ENCODE measurements at regions not wholly inside any gene's neighbourhood (a gene's known extent, or its start where the extent isn't known, plus 50 kb on each side); places are given as distances from the start of the nearest gene placed in this dataset.

DNA sequence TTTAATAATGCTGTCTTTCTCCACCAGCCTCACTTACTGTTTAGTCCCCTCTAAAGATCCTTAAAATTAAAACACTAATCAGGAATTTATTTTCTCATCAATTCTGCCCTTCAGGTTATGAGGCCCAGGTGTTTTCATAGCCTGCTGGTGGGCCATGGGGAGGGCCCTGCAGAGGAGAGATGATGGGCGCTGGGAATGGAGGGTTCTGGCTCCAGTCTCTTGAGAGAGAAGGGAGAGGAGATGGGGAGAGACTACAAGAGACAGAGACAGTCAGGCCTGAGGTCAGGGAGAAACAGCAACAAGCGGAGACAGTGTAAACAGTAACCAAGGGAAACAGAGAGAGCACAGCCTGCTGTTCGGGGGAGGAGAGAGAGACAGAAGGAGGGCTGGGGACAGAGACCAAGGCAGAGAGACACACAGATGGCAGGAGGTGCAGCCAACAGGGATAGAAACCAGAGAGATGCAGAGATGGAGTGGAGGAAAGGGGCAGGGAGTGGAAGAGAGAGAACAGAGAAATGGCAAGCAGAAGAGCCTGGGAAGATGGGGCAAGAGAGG, 187.3 kb upstream of the SYT13 start:
- no peak for TF ChIP-seq POLR2A (IDR thresholded peaks at IDR 0.05; ENCODE audit: low read depth, low read length)
- no peak for TF ChIP-seq MYC (IDR thresholded peaks at IDR 0.05; ENCODE audit: low read depth, low read length)
- no peak for TF ChIP-seq EZH2 (IDR thresholded peaks at IDR 0.05; ENCODE audit: borderline replicate concordance, low read depth, low read length, severe bottlenecking)
- TF ChIP-seq, protein P1, sequence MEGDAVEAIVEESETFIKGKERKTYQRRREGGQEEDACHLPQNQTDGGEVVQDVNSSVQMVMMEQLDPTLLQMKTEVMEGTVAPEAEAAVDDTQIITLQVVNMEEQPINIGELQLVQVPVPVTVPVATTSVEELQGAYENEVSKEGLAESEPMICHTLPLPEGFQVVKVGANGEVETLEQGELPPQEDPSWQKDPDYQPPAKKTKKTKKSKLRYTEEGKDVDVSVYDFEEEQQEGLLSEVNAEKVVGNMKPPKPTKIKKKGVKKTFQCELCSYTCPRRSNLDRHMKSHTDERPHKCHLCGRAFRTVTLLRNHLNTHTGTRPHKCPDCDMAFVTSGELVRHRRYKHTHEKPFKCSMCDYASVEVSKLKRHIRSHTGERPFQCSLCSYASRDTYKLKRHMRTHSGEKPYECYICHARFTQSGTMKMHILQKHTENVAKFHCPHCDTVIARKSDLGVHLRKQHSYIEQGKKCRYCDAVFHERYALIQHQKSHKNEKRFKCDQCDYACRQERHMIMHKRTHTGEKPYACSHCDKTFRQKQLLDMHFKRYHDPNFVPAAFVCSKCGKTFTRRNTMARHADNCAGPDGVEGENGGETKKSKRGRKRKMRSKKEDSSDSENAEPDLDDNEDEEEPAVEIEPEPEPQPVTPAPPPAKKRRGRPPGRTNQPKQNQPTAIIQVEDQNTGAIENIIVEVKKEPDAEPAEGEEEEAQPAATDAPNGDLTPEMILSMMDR (IDR thresholded peaks at IDR 0.05; ENCODE audit: extremely low read depth in 1 of 2, insufficient read depth in 1 of 2, low read depth in 1 of 2, low read length in 2 of 2), result no peak

Data from endothelial cell of umbilical vein (primary cell).